Pancreas (tissue), 10 donors: ENCODE measurements at regions not wholly inside any gene's neighbourhood (a gene's known extent, or its start where the extent isn't known, plus 50 kb on each side); places are given as distances from the start of the nearest gene placed in this dataset.

Experiments
- ATAC-seq, 4 donors: fragments of 200-7000 bp; cut with Tn5 transposase; one replicate each; pipeline versions ENCODE4 v1.8.0 to v1.9.1; 2020; ENCODE audit warnings: mild to moderate bottlenecking in 4 of 4, moderate library complexity in 4 of 4
- DNase-seq, 6 donors: peaks; one replicate each; pipeline ENCODE4 v3.0.0-alpha.2; 2020
- FAIRE-seq: peaks from 2 replicates; lab custom pipeline; 2012; peaks lifted over from hg19 to GRCh38; lab: Jason Lieb, UNC
- H3K27ac ChIP-seq, 4 donors: fragments of 200-600 bp; sonication (generic); 1 replicate in 3 of 4; 2 replicates in 1 of 4; pipeline versions ENCODE4 v1.5.0 to v1.8.0; 2020
- H3K27me3 ChIP-seq, 4 donors: fragments of 200-600 bp; one replicate each; pipeline ENCODE4 v1.8.0; 2021
- H3K36me3 ChIP-seq, 3 donors: fragments of 200-600 bp; sonication (generic) in 1 of 3; one replicate each; pipeline versions ENCODE4 v1.5.0 to v1.8.0; 2020 to 2021
- H3K4me1 ChIP-seq, 3 donors: fragments of 200-600 bp; one replicate each; pipeline ENCODE4 v1.8.0; 2021
- H3K4me3 ChIP-seq, 4 donors: fragments of 200-600 bp; sonication (generic) in 2 of 4; one replicate each; pipeline versions ENCODE4 v1.5.0 to v1.8.0; 2020 to 2021
- H3K9me3 ChIP-seq, 4 donors: fragments of 200-600 bp; one replicate each; pipeline ENCODE4 v1.8.0; 2021
- WGBS, 2 donors: extraction: QIAGEN DNeasy Blood & Tissue Kit; methylation state at CpG; one replicate each; pipeline ENCODE4 v1.1.7; 2013; 5-methylcytosine and 5-hydroxymethylcytosine counted together
- intact Hi-C, 3 donors: fragments of 100-400 bp; cut with DNase I; formaldehyde crosslinking; loops; one replicate each; pipeline versions ENCODE4 v1.11.1 to v1.14.2; 2022
- TF ChIP-seq, protein P1 (sequence below), 4 donors: fragments of 200-600 bp; sonication (generic) in 3 of 4; IDR thresholded peaks; one replicate each; pipeline versions ENCODE4 v1.5.0 to v1.8.0; 2021; ENCODE audit warnings: antibody characterized with exemption in 4 of 4
- donor health status: healthy with polysubstance abuse.
- donor health status: DM: no; HTN: no; CAD: no; lungs with moderate emphysema.
- donor health status: DM: no; HTN: no; CAD: no.
- donor health status: control.
- donor health status: control.
- donor health status: Bipolar disorder and iron deficiency.
- donor health status: DM: yes; HTN: yes; CAD: no.
- donor health status: DM: no; HTN: no; CAD: no.
- donor health status: DM: no; HTN: no; CAD: no.
- donor health status: DM: yes; HTN: yes; CAD: no.

DNA sequence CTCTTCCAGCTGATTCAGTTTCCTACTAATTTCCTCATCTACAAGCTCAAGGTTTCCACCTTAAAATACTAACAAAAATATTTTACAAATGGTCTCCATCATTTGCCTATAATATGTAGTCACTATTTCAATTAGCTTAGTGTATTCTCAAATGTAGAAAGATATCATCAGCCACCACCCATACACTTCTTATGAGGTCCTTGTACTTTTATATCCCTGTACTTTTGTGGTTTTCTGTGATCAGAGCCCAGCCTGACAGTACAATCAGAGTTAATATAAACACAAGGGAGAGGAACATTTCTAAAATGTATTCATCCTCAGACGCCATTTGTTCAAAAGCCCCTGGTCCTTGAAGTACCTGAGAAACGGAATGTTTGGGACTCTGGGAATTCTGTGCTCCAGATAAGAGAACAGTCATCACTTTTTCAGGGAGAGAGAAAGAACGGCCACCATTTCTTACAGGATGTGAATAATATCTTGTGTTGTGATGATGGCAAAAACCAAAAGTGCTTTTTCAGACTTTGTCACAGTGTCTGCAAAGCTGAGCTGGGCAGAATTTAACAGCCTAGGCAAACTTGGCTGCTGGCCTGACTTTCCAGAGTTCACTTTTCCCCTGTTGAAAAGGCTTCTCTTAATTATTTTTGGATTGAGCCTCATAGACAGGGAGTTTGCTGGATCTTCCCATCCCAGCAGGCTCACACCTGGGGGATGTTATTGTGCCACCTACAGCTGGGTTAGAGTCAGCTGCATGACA lies 361.7 kb upstream of the ACVR2A start:
- no peaks in the 10 kb centered on the region for H3K4me1 ChIP-seq
- H3K9me3 ChIP-seq, result no peaks in the 10 kb centered on the region
- no peaks in the 10 kb centered on the region for H3K27me3 ChIP-seq
- intact Hi-C loops, result no loop called here
- ATAC-seq (no peak), DNase-seq (no peak), FAIRE-seq (no peak)
- H3K4me3 ChIP-seq, result no peak overlapping the region
- no peak overlapping the region for H3K27ac ChIP-seq
- no peaks in the 10 kb centered on the region for H3K36me3 ChIP-seq
- TF ChIP-seq, protein P1, sequence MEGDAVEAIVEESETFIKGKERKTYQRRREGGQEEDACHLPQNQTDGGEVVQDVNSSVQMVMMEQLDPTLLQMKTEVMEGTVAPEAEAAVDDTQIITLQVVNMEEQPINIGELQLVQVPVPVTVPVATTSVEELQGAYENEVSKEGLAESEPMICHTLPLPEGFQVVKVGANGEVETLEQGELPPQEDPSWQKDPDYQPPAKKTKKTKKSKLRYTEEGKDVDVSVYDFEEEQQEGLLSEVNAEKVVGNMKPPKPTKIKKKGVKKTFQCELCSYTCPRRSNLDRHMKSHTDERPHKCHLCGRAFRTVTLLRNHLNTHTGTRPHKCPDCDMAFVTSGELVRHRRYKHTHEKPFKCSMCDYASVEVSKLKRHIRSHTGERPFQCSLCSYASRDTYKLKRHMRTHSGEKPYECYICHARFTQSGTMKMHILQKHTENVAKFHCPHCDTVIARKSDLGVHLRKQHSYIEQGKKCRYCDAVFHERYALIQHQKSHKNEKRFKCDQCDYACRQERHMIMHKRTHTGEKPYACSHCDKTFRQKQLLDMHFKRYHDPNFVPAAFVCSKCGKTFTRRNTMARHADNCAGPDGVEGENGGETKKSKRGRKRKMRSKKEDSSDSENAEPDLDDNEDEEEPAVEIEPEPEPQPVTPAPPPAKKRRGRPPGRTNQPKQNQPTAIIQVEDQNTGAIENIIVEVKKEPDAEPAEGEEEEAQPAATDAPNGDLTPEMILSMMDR (IDR thresholded peaks at IDR 0.05), result no peak
- 65 to 76% methylated on average over 3 of the region's 3 CpGs for WGBS, 2 donors

GRCh38 chr2:147482111-147482895 lies 362.5 kb upstream of the ACVR2A start:
- no peaks in the 10 kb centered on the region for H3K36me3 ChIP-seq
- ATAC-seq (no peak), FAIRE-seq (no peak), DNase-seq (no peak)
- H3K4me1 ChIP-seq, result no peaks in the 10 kb centered on the region
- no peak overlapping the region for H3K27ac ChIP-seq
- no peak overlapping the region for H3K4me3 ChIP-seq
- intact Hi-C loops, result no loop called here
- H3K9me3 ChIP-seq, result no peaks in the 10 kb centered on the region
- TF ChIP-seq, protein P1 (IDR thresholded peaks at IDR 0.05), result no peak
- WGBS, 2 donors, result 84 to 88% methylated on average over 6 of the region's 6 CpGs
- H3K27me3 ChIP-seq, result no peaks in the 10 kb centered on the region

DNA sequence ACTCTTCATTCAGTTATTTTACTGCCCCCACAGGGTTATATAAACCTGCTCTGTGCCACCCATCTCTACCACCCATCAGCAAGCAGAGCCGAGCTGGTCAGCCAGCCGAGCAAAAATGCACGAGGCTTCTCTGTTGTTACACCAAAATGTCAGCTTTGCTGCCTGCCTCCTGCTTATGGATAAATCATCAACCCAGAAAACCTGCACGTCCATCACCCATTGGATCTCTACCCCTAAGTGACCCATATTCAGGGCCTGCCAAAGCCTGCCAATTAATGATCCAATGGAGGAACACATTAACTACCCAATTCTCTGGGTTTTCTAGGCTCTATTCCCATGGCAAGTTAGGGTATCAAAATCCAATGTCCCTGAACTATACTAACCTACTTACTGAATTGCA lies 365.5 kb upstream of the ACVR2A start:
- H3K27me3 ChIP-seq, result no peaks in the 10 kb centered on the region
- intact Hi-C loops, result no loop called here
- TF ChIP-seq, protein P1 (IDR thresholded peaks at IDR 0.05), result no peak
- FAIRE-seq (no peak), DNase-seq (no peak), ATAC-seq (no peak)
- H3K9me3 ChIP-seq, result no peaks in the 10 kb centered on the region
- no peaks in the 10 kb centered on the region for H3K4me1 ChIP-seq
- H3K27ac ChIP-seq, result no peak overlapping the region
- no peak overlapping the region for H3K4me3 ChIP-seq
- WGBS, 2 donors, result 69 to 74% methylated on average over 4 of the region's 4 CpGs
- no peaks in the 10 kb centered on the region for H3K36me3 ChIP-seq

DNA sequence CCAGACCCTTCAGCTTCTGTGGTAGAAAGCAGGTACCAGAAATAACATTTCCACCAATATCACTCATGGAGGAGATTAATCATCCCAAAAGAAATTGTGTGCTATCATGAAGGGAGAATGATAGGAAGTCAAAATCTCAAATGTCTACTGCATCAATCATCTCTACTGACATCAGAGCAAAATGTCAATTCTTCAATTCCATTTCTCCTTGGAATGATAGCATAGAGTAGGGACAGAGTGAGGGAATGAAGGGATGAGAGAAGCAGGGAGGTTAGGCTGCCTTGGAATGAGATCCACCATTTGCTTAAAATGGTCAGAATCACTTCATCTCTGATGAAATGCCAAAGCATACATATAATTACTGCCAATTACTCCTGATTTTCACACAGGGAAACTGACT lies 371.8 kb upstream of the ACVR2A start:
- Histone ChIP-seq H3K36me3 (no peaks in the 10 kb centered on the region), H3K27ac (no peak overlapping the region), H3K9me3 (no peaks in the 10 kb centered on the region), H3K4me1 (no peaks in the 10 kb centered on the region), H3K4me3 (no peak overlapping the region), H3K27me3 (no peaks in the 10 kb centered on the region)
- intact Hi-C loops, result no loop called here
- ATAC-seq, result no peak
- FAIRE-seq, result no peak
- TF ChIP-seq, protein P1 (IDR thresholded peaks at IDR 0.05), result no peak
- DNase-seq, result no peak

DNA sequence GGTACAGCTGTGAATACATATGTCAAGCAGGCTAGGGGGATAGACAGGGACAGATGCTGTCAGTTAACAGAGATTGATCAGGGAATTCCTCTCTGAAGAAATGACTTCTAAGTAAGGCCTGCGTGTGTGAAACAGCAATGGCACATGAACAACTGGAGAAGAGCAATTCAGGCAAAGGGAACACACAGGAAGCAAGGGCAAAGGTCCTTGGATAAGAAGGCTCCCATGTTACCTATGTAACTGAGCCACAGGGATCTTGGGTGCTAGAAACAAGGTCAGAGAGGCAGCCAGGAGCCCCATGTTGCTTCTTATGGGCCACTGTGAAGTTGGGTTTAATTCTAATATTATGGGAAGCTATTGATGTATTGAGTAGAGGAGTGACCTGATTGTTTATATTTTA lies 373.7 kb upstream of the ACVR2A start:
- intact Hi-C loops, result no loop called here
- FAIRE-seq, result no peak
- no peaks in the 10 kb centered on the region for H3K36me3 ChIP-seq

More for the DNA sequence above, 373.7 kb upstream of the ACVR2A start:
- 92% methylated on average over 1 of the region's 1 CpG for WGBS, 2 donors
- ATAC-seq, result no peak
- no peak overlapping the region for H3K27ac ChIP-seq
- no peak overlapping the region for H3K4me3 ChIP-seq
- no peaks in the 10 kb centered on the region for H3K9me3 ChIP-seq
- H3K4me1 ChIP-seq, result no peaks in the 10 kb centered on the region
- TF ChIP-seq, protein P1 (IDR thresholded peaks at IDR 0.05), result no peak
- no peak for DNase-seq
- H3K27me3 ChIP-seq, result no peaks in the 10 kb centered on the region
